GM12865 (cell line): ENCODE measurements at regions not wholly inside any gene's neighbourhood (a gene's known extent, or its start where the extent isn't known, plus 50 kb on each side); places are given as distances from the start of the nearest gene placed in this dataset.
A peak's percentile ranks its signal among the peaks of the same experiment; 100 is the strongest.
"Not testable (repeated sequence)": the region's sequence is repeated elsewhere in the genome, so short reads cannot be mapped to it uniquely, and the experiment has no call there.

Experiments used
- DNase-seq: peaks from one replicate; pipeline ENCODE4 v3.0.0; 2010; ENCODE audit warnings: low read depth
- H3K4me3 ChIP-seq: 2 replicates; pipeline ENCODE4 v1.5.1; 2011; ENCODE audit warnings: mild to moderate bottlenecking, low read depth, low read length, control low read depth
- CTCF ChIP-seq: IDR thresholded peaks from 2 replicates; pipeline ENCODE4 v1.5.1; 2011; ENCODE audit warnings: low read length, control low read depth, low read depth, inconsistent platforms; ENCODE audit not compliant: insufficient read depth; ENCODE audit errors: missing control alignments

GRCh38 chr7:35961260-35961659 is 160.4 kb downstream of the SEPTIN7 start:
- not testable (repeated sequence) for DNase-seq, H3K4me3 ChIP-seq

GRCh38 chr7:35962607-35963006 is 161.8 kb downstream of the SEPTIN7 start:
- H3K4me3 ChIP-seq, DNase-seq: not testable (repeated sequence)

GRCh38 chr7:35967366-35968139 is 166.7 kb downstream of the SEPTIN7 start:
- no peak for TF ChIP-seq CTCF
- no peak for DNase-seq
- H3K4me3 ChIP-seq = no peak overlapping the region

GRCh38 chr7:35968140-35968940 is 167.5 kb downstream of the SEPTIN7 start:
- H3K4me3 ChIP-seq = no peak overlapping the region
- no peak for TF ChIP-seq CTCF
- no peak for DNase-seq

GRCh38 chr7:35969066-35969465 is 168.2 kb downstream of the SEPTIN7 start:
- H3K4me3 ChIP-seq = no peak overlapping the region
- DNase-seq = no peak
- no peak for TF ChIP-seq CTCF

GRCh38 chr7:35970458-35970857 is 169.6 kb downstream of the SEPTIN7 start:
- DNase-seq = no peak
- no peak for TF ChIP-seq CTCF
- H3K4me3 ChIP-seq = no peak overlapping the region

GRCh38 chr7:35971133-35971891 is 170.5 kb downstream of the SEPTIN7 start:
- no peak overlapping the region for H3K4me3 ChIP-seq
- DNase-seq = no peak
- TF ChIP-seq CTCF = peak; percentile 6
